ENCODE measurements at regions not wholly inside any gene's neighbourhood (a gene's known extent, or its start where the extent isn't known, plus 50 kb on each side); places are given as distances from the start of the nearest gene placed in this dataset.
"Not testable (repeated sequence)": the region's sequence is repeated elsewhere in the genome, so short reads cannot be mapped to it uniquely, and the experiment has no call there.

- Histone ChIP-seq H3K79me2 (ENCODE audit: insufficient read depth, low read length) (no peaks in the 10 kb centered on the region), H3K9ac (ENCODE audit: low read depth, low read length) (no peak overlapping the region), H3K4me1 (ENCODE audit: insufficient read depth, low read length) (no peaks in the 10 kb centered on the region), H3K27ac (ENCODE audit: low read length) (no peak overlapping the region), H2AFZ (ENCODE audit: low read depth, low read length) (no peak overlapping the region), H3K4me2 (ENCODE audit: insufficient read depth, low read length) (no peak overlapping the region), H3K27me3 (ENCODE audit: insufficient read depth, low read length, poor library complexity) (no peaks in the 10 kb centered on the region), H3K36me3 (ENCODE audit: insufficient read depth, low read length) (no peaks in the 10 kb centered on the region), H3K9me3 (ENCODE audit: insufficient read depth, low read length, severe bottlenecking) (no peaks in the 10 kb centered on the region), H3K4me3 (ENCODE audit: low read depth in 1 of 2, low read length in 2 of 2) (no peak overlapping the region), H4K20me1 (ENCODE audit: insufficient read depth, low read length) (no peaks in the 10 kb centered on the region)
- TF ChIP-seq CTCF (IDR thresholded peaks at IDR 0.05; ENCODE audit: borderline replicate concordance, extremely low read depth, low read length, poor library complexity, severe bottlenecking) (no peak), EZH2 (IDR thresholded peaks at IDR 0.05; ENCODE audit: borderline replicate concordance, low read depth, low read length, severe bottlenecking) (no peak)
- DNase-seq (no peak), ATAC-seq (ENCODE audit: insufficient read depth, low read depth) (no peak)
Measured at GRCh38 chr13:53298396-53298795, 269.8 kb downstream of the OLFM4 start.

GRCh38 chr13:53301449-53301848 is 272.8 kb downstream of the OLFM4 start:
- no peak overlapping the region for H3K4me3 ChIP-seq (ENCODE audit: low read depth in 1 of 2, low read length in 2 of 2)
- H3K27me3 ChIP-seq (ENCODE audit: insufficient read depth, low read length, poor library complexity): no peaks in the 10 kb centered on the region
- H2AFZ ChIP-seq (ENCODE audit: low read depth, low read length): no peak overlapping the region
- DNase-seq: no peak
- no peak overlapping the region for H3K4me2 ChIP-seq (ENCODE audit: insufficient read depth, low read length)
- no peak overlapping the region for H3K27ac ChIP-seq (ENCODE audit: low read length)
- no peaks in the 10 kb centered on the region for H3K9me3 ChIP-seq (ENCODE audit: insufficient read depth, low read length, severe bottlenecking)
- no peaks in the 10 kb centered on the region for H3K4me1 ChIP-seq (ENCODE audit: insufficient read depth, low read length)
- H3K36me3 ChIP-seq (ENCODE audit: insufficient read depth, low read length): no peaks in the 10 kb centered on the region
- no peaks in the 10 kb centered on the region for H4K20me1 ChIP-seq (ENCODE audit: insufficient read depth, low read length)
- no peak for ATAC-seq (ENCODE audit: insufficient read depth, low read depth)
- TF ChIP-seq EZH2 (IDR thresholded peaks at IDR 0.05; ENCODE audit: borderline replicate concordance, low read depth, low read length, severe bottlenecking): no peak
- H3K9ac ChIP-seq (ENCODE audit: low read depth, low read length): no peak overlapping the region
- no peaks in the 10 kb centered on the region for H3K79me2 ChIP-seq (ENCODE audit: insufficient read depth, low read length)

- H3K9ac ChIP-seq (ENCODE audit: low read depth, low read length); H3K27ac ChIP-seq (ENCODE audit: low read length); H3K9me3 ChIP-seq (ENCODE audit: insufficient read depth, low read length, severe bottlenecking); H3K36me3 ChIP-seq (ENCODE audit: insufficient read depth, low read length); H3K79me2 ChIP-seq (ENCODE audit: insufficient read depth, low read length); ATAC-seq (ENCODE audit: insufficient read depth, low read depth); H3K27me3 ChIP-seq (ENCODE audit: insufficient read depth, low read length, poor library complexity); H2AFZ ChIP-seq (ENCODE audit: low read depth, low read length); H3K4me1 ChIP-seq (ENCODE audit: insufficient read depth, low read length); H4K20me1 ChIP-seq (ENCODE audit: insufficient read depth, low read length); H3K4me2 ChIP-seq (ENCODE audit: insufficient read depth, low read length); H3K4me3 ChIP-seq (ENCODE audit: low read depth in 1 of 2, low read length in 2 of 2); DNase-seq: not testable (repeated sequence)
Measured at GRCh38 chr13:53305419-53305818, 276.8 kb downstream of the OLFM4 start.

- no peak for ATAC-seq (ENCODE audit: insufficient read depth, low read depth)
Measured at GRCh38 chr13:53310786-53311185, 282.2 kb downstream of the OLFM4 start.

More at GRCh38 chr13:53310786-53311185, 282.2 kb downstream of the OLFM4 start:
- no peak overlapping the region for H3K27ac ChIP-seq (ENCODE audit: low read length)
- H3K9me3 ChIP-seq (ENCODE audit: insufficient read depth, low read length, severe bottlenecking): no peaks in the 10 kb centered on the region
- TF ChIP-seq CTCF (IDR thresholded peaks at IDR 0.05; ENCODE audit: borderline replicate concordance, extremely low read depth, low read length, poor library complexity, severe bottlenecking) (no peak), EZH2 (IDR thresholded peaks at IDR 0.05; ENCODE audit: borderline replicate concordance, low read depth, low read length, severe bottlenecking) (no peak)
- H3K4me3 ChIP-seq (ENCODE audit: low read depth in 1 of 2, low read length in 2 of 2): no peak overlapping the region
- H3K4me2 ChIP-seq (ENCODE audit: insufficient read depth, low read length): no peak overlapping the region
- H3K79me2 ChIP-seq (ENCODE audit: insufficient read depth, low read length): no peaks in the 10 kb centered on the region
- H4K20me1 ChIP-seq (ENCODE audit: insufficient read depth, low read length): no peaks in the 10 kb centered on the region
- H3K27me3 ChIP-seq (ENCODE audit: insufficient read depth, low read length, poor library complexity): no peaks in the 10 kb centered on the region
- H3K36me3 ChIP-seq (ENCODE audit: insufficient read depth, low read length): no peaks in the 10 kb centered on the region
- H3K4me1 ChIP-seq (ENCODE audit: insufficient read depth, low read length): no peaks in the 10 kb centered on the region
- no peak overlapping the region for H3K9ac ChIP-seq (ENCODE audit: low read depth, low read length)
- H2AFZ ChIP-seq (ENCODE audit: low read depth, low read length): no peak overlapping the region
- no peak for DNase-seq
